HG03108 (cell line): ENCODE measurements at regions not wholly inside any gene's neighbourhood (a gene's known extent, or its start where the extent isn't known, plus 50 kb on each side); places are given as distances from the start of the nearest gene placed in this dataset.
"Not testable (repeated sequence)": the region's sequence is repeated elsewhere in the genome, so short reads cannot be mapped to it uniquely, and the experiment has no call there.

Source experiments
- ATAC-seq: cut with Tn5 transposase; IDR thresholded peaks from one replicate; pipeline ENCODE4 v1.9.1; 2021; ENCODE audit warnings: moderate library complexity; ENCODE audit not compliant: unreplicated experiment

DNA sequence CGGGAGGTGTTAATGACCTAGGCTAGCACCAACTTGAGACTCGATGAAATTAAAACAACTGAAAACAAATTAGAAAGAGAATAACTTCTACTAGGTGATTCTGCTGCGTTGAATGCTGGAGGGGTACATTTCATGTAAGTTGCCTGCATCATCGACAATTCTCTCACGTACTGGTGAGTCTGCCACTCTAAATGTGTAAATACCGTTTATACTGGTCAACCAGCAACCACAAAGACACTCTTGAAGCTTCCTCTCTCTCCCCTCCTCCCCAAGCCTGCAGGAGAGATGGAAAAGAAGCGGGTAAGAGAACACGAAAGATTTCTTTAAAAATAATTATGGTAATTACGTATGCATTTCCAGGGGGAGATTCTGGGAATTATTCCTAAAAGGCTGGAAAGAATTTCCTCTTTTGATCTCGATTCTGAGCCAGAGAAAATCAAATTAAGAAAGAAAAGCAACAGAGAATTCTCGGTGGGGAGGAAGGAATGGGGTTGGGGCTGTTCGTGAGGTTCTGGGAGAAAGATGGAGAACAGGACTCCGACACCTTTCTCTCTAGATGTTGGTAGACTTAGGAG, 68.6 kb upstream of the MRTFB start:
- ATAC-seq = no peak

DNA sequence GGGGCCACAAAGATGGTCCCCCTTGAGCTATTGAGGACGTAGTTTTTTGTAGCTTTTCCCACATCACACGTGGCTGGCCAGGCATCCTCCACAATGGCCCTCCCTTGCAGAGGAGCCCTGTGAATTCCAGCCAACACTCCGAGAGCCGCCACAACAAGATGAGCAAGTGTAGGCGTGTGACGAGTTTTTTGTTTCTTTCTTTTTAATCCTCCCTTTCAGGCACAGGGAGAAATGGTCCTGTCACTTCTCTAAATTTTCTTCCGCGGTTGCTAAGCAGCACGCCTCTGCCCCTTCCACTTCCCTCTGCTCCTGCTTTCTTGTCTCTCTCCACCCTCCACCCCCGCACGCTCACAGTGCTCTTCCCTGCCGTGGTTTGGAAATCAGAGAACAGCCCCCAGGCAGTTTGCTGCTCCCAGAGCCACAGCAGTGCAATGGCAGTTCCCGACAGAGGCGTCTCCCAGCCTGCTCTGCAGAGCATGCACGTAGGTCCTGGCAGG, 68.0 kb upstream of the MRTFB start:
- no peak for ATAC-seq

DNA sequence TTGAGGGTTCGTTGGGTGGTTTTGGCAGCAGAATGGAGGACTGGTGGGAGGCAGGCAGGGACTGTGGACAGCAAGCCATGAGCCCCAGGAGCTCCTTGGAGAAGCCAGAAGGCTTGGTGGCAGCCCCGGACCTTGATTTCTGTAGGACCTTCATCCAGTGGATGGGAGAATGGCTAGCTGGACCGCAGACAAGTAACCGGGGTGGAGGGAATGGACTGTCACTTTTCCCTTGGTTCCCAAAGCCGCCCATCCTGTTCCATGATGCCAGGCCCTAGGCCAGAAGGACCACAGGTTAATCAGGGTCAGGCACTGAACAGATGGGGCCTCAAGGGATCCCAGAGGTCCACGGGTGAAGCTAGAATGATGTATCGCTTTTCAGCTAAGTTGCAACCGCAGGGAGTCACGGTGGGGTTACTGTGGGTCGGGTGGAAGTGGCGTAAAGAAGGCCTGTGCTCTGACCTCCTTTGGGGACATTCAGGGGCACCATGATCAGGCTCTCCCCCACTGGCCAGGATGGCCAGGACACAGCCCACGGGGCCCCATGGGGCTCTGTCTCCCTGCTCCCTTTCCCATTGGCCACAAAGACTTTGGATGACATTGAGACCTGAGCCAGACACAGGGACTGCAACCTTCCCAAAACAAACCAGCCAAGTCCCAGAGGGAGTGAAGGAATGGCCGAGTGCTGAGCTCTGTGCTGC, 66.9 kb upstream of the MRTFB start:
- no peak for ATAC-seq

DNA sequence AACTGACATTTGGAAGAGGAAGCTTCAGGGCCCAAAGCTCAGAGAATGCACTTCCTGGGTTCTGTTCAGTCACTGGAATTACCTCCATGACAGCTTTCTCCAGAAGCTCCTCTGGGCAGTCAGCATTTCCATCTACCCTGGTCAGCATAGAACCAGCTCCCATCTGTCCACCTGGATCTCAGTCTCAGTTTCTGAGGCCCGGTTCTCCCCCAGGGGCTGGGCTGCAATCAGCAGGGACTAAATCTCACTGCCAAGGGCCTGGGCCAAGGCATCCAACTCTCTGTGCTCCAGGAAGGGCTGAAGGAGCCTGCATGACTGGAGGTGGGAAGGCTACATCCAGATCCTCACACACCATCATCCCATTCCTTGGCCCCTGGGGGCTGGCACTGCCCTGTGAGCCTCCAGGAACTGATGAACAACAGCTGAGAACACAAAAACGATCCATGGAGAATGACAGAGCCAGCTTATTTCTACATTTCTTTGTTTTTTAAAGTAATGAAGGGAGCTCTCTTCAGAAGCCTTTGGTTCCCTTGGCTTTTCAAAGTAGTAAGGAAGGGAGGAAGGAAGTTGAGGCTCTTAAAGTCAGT, 66.3 kb upstream of the MRTFB start:
- no peak for ATAC-seq

DNA sequence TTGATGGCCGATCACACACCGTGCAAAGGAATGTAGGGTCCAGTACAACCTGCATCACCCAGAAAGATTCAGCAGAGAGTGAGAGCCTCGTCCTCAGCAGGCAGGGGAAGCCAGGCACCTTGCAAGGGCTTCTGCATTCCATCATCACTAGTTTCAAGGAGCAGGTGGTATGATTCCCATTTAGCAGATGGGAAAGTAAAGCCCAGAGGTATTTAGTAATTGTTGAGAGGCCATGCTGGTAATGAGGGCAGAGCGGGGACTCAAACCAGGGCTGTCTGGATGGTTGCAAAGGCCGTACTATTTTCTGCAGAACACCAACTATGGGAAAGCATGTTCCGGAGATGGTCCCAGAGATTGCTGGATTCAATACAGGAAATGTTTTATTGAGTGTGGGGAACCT, 65.8 kb upstream of the MRTFB start:
- no peak for ATAC-seq

DNA sequence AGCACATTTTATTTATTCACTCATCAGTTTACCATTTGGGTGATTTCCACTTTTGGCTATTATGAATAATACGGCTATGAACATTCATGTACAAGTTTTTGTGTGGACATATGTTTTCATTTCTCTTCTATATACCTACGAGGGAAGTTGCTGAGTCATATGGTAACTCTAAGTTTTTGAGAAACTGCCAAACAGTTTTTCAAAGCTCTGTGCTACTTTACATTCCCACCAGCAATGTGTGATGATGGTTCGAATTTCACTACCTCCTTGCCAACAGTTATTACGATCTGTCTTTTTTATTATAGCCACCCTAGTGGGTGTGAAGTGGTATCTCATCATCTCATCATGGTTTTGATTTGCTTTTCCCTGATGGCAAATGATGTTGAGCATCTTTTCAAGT, 63.7 kb upstream of the MRTFB start:
- ATAC-seq = peak; percentile 86

DNA sequence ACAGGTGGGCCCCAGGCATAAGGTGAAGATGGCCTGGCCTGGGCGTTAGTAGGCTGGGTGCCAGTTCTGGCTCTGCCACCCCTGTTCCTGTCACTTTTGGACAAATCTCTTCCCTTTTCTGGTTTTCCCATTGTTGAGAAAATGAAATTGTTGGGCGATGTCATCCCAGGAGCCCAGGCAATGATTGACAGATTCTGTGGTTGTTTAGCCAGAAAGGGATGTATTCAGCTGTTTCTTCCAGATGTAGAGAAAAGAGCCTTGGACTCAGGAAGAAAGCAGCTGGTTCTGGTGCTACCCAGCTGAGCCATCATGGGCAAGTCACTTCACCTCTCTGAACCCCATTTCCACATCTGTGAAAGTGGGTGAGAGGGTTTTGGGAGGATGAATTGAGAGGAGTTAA, 60.1 kb upstream of the MRTFB start:
- ATAC-seq = no peak

DNA sequence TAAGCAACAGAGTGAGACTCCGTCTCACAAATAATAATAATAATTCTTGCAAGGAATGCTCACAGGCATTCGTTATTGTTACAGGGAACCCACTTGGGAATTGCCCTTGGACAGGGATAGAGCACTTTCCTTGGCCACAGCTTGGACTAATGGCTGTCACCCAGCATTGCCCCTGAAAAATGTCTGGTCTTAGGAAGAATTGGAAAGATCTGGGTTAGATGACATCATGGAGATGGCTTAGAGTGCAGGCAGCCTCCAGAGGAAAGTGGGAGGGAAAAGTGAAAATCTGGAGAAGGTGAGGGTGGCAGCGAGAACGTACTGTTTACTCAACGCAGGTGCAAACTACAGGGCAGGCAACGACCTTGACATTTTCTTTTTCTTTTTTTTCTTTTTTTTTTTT, 59.3 kb upstream of the MRTFB start:
- ATAC-seq = no peak

DNA sequence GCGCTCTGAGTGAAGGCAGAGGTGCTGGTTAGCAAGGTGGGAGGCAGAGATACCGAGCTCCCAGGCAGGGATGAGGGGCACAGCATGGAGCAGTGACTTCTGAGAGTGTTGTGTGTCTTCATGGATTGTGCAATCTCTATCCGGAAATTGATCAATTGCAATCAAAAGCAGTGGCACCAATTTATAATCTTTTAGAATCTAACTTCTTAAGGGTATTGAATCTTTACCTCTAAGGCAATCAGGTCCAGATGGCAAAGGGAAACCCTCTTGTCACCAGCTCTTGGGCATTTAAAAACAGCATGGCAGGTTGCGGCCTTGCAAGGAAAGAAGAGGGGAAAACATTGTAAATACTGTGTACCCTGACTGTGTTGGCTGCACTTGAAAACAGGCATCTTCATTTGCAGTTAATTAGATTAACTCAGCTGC, 58.0 kb upstream of the MRTFB start:
- no peak for ATAC-seq

DNA sequence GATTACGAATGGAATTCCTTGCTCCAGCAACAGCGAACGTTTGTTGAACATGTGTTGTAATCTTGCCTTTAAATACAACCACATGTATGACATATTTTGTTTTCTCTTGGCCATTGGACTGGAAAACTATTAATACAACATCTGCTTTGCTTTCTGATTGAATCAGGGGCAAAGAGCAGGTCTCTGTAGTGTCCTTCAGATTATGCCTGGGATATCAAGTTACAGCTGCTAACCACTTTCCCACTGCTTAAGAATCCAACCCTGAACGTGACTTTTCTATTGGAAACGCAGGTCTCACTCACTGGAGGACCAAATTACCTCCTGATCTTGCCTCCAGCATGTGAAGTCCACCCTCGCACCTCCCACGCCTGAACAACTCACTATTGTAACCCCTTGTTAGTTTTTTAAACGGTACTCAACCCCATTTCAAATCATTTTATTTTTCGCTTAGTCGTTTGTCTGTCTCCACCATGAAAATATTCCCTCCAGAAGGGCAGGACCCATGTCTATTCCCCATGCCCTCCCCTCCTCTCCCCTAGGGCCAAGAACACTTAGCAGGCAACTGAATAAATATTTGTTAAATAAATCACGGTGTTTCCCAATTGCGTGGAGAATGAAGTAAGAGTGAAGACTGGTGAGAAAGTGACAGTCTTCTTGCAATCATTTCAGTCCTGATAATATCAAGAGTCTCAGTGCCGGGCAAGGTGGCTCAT, 57.4 kb upstream of the MRTFB start:
- ATAC-seq = no peak

DNA sequence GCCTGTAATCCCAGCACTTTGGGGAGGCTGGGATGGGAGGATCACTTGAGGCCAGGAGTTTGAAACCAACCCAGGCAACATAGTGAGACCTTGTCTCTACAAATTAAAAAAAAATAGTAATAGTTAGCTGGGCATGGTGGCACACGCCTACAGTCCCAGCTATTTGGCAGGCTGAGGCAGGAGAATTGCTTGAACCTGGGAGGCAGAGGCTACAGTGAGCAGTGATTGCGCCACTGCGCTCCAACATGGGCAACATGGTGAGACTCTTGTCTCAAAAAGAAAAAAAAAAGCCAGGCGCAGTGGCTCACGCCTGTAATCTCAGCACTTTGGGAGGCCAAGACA, 56.9 kb upstream of the MRTFB start:
- ATAC-seq = no peak

DNA sequence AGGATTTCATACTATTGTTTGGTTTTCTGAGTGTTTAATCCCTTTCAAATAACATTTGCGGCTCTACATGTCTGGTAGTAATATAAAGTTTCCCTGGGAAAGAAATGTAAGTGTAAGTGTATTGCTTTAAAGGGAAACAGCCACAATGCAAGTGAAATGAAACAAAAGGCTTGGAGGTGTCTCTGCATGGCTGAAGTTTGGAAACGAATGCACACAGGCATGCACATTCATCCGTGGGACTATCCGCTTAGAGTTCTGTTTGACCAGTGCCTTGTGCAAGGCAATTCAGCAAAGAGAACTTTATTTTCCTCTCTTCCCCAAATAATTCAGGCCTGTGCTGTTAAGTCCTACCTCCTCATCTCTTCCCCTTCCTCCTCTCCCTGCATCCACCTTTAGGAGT, 56.1 kb upstream of the MRTFB start:
- no peak for ATAC-seq

DNA sequence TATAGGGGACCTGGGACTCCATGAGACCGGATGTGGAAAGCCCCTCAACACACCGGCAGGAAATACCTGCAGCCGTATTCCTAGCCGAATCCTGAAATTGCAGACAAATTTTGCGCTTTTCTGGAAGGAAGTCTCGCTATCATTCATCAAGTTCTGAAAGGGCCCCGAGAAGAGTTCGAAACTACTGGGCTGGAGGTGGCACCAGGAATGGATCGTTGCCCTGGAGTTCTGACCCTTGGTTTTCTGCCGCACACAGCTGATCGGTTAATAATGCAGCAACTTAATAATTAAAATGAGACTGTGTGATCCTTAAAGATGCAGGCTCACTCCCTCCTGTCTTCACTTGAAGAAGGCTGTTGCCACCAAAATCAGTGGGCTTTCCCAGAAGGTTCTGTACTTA, 55.7 kb upstream of the MRTFB start:
- no peak for ATAC-seq

DNA sequence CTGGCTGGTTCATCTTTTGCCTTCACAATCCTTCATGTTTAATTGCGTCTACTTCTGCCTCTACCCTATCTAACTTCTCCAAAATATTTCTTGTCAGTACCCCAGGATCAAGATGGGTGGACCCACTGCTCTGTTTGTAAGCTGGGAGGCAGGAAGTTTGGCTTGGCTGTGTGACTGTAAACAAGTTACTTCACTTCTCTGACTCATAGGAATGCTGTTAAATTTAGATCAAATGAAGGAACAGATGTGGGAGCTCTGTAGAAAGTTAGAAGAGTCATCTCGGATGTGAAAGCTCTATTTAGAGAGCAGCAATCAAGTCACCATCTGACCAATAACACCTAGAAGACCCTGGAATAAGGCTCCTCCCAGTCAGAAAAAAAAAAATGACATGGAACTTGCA, 55.2 kb upstream of the MRTFB start:
- no peak for ATAC-seq

DNA sequence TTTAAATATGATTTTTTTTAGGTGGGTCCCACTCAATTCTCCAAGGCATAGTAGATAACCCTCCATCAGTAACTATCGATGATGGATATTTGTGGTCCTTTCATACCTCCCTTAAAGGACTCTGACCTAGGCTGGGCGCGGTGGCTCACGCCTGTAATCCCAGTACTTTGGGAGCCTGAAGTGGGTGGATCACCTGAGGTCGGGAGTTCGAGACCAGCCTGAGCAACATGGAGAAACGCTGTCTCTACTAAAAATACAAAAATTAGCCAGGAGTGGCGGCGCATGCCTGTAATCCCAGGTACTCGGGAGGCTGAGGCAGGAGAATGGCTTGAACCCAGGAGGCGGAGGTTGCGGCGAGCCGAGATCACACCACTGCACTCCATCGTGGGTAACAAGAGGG, 54.8 kb upstream of the MRTFB start:
- ATAC-seq = not testable (repeated sequence)

DNA sequence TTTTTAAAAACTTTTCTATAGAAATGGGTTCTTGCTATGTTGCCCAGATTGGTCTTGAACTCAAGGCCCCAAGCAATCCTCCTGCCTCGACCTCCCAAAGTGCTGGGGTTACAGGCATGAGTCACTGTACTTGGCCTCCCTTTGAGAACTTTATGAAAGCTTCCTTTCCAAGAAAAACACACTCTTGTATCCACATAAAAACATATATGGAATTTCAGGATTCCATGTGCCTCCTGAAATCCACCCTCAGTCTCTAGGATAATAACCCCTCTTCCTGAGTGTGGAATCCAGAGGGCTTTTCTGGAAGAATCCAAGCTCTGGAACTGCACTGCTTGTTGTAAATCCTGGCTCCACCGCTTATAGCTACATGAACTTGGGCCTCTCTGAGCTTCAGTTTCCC, 53.2 kb upstream of the MRTFB start:
- no peak for ATAC-seq

DNA sequence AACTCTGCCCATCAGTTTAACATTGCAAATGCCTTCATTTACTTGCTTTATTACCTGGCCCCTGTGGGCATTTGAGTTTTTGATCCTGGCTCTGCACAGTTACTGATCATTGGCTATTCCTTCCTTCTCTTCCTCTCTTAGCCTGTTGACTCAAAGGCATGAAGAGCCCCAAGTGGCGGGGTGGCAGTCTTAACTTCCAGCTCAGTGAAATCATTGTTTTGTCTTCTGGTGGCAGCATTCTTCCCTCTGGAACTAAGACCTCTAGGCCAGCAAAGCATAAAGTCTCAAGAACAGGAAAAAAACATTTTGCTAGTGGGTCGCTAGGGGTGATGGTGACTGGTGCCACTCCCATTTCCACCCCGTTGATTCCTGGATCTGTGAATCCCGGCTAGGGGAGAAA, 52.3 kb upstream of the MRTFB start:
- no peak for ATAC-seq

DNA sequence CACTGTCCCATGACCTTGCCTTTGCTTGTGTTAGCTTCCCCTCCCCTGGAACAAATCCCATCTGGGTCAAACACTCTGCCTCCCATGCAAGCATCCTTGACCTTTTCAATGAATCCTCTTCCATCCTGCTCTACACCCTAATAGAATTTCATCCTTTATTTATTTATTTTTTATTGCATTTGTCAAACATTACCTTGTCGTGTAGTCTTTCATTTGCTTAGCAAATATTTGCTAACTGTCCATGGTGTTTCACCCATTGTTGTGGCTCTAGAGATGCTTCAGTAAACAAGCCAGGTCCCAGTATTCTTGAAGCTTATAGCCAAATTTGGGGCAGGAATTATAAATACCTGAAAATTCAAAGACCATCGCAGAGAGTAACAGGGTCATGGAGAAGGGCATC, 51.0 kb upstream of the MRTFB start:
- ATAC-seq = no peak
